Lung microvascular endothelial cell (primary cell): ENCODE measurements at regions not wholly inside any gene's neighbourhood (a gene's known extent, or its start where the extent isn't known, plus 50 kb on each side); places are given as distances from the start of the nearest gene placed in this dataset.
A peak's percentile ranks its signal among the peaks of the same experiment; 100 is the strongest.

Experiments
- DNase-seq, 2 donors: peaks; one replicate each; pipeline versions ENCODE4 v3.0.0 to v3.0.0-alpha.2; 2010; ENCODE audit warnings: low read depth in 2 of 2

DNA sequence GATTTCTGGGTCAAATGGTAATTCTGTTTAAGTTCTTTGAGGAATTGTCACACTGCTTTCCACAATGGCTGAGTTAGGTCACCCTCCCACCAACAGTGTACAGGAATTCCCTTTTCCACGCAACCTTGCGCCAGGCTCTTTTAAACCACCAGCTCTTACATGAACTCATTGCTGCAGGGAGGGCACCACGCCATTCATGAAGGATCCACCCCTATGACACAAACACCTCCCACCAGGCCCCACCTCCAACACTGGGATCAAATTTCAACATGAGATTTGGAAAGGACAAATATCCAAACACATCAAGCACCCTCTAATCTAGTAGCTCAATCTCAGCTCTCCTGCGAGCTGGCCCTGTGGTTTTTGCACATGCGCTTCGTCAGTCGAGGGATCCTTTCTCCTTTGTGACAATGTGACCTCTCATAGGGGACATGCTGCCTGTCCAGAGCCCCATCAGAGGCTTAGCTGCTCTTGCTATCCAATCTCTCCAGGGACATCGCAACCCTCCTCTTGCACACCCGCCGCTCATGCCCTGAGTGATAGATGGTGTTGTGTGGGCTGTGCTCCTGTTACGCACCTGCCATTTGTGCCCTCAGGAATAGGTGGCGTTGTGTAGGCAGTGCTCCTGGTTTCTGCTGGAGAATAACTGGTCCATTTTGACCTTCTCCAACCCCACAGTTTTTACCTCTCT lies 328.0 kb downstream of the UQCRFS1 start:
- no peak for DNase-seq

DNA sequence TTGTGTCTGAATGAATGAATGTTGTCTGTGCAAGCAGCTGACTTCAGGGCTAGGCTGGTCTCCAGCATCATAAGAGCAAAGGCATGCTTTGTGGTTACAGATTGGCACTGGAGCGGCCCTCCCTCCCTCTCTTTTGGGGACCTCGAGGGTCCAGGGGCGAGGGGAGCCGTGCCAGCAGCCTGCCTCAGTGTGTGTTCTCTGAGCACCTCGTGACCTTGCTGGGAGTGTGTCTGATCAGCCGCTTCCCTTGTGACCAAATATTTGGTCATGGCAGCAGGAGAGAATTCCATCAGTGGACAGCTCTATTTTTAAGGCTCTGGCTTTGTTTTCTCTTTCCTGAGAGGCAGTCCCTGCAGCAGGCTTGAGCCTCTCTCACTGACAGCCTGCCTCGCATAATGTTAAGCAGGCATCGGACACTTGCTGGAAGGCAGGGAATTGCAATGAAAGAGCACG lies 329.7 kb downstream of the UQCRFS1 start:
- DNase-seq, result no peak

DNA sequence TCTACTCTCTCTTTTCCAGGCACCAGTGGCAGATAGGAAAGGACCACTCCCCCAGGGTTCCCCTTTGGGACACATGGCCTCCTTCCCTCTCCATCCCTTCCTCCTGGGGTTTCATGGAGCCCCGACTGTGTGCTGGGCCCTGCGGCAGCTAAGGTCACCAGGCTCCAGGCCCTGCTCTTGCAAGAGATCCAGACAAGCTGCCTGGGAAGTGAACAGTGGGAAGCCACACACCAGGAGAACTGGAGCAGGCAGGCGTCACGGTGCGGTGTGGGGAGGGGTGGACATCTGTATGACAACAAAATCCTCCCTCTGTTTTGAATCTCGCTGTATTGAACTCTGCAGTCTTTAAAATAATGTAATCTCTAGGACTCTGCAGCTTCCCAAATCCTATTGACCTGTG lies 330.1 kb downstream of the UQCRFS1 start:
- DNase-seq, result no peak

GRCh38 chr19:28881616-28882015 lies 331.3 kb downstream of the UQCRFS1 start:
- DNase-seq, result no peak

DNA sequence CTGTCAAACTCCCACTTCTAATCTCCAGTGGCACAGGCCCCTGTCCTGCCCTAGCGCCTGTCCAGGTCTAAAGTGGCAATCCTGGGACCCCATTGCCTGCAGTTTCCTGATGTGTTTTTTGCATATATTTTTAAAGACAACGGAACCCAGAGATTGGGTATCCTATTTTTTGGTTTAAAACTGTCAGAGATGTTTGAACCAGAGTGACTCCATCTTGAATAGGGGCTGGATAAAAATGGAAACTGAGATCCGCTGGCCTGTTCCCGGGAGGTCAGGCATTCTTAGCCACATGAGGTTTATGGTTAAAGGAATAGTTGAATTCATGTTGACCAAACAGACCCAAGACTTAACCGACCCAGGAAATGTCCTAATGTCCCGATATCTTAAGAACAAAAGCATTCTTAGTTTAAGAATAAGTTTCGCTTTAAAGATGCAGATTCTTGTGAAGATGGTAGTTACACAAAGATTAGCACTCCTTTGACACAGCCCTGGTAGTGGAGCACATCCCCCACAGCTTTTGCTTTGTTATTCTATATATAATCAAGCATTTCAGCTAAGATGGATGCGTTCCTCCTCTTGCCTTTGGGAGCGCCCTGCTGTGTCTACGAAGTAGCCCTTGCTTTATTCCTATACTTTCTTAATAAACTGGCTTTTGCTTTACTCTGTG lies 332.1 kb downstream of the UQCRFS1 start:
- DNase-seq, result no peak

DNA sequence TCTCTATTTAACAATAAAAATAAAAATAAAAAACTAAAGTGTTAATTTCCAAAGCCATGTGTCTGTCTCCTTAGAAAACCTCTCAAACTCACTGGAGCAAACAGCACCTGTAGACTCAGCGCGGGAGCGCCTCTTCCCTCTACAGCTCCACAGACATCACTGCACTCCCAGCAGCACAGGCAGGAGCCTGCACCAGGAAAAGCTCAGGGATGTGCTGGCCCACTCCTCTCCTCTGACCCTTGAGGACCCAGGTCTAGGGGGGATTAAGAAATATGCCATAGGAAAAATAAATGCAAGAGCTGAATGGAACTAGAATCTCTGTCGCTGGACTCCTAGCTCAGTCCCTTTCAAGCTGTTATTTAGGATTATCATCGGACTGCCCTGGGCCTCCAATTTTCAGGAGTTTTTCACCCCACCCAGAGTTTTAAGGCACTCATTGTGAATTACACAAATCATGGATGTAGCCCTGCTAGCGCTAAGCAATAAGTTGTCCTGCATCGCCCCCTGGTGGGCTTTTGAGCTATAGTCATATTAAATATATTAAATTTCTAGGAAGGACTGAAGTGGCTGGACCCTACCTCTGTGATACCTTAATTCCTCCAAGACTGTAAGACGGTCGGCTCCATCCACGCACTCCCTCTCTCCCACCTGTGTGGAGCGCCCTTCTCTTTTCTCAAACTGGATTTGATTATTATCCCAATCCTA lies 333.9 kb downstream of the UQCRFS1 start:
- peak; percentile 74 to 82 for DNase-seq

DNA sequence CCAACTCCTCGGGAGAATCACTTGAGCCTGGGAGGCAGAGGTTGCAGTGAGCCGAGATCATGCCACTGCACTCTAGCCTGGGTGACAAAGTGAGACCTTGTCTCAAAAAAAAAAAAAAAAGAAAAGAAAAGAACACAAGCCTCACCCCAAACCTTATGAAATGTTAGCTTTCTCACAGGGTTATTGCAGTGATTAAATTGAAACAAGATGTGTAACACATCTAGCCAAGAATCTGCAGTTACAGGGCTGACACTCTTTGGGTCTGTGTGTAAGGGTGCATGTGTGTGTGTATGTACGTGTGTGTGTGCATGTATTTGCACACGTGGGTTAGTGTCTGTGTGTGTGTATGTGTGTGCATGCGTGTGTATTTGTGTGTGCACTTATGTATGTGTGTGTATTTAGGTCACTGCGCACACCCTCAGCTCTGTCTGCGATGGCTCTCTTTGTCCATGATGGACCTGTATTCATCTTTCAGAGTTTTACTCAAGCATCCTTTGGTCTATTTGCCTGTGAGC lies 336.3 kb downstream of the UQCRFS1 start:
- no peak for DNase-seq

GRCh38 chr19:28874742-28875141 lies 338.2 kb downstream of the UQCRFS1 start:
- no peak for DNase-seq

DNA sequence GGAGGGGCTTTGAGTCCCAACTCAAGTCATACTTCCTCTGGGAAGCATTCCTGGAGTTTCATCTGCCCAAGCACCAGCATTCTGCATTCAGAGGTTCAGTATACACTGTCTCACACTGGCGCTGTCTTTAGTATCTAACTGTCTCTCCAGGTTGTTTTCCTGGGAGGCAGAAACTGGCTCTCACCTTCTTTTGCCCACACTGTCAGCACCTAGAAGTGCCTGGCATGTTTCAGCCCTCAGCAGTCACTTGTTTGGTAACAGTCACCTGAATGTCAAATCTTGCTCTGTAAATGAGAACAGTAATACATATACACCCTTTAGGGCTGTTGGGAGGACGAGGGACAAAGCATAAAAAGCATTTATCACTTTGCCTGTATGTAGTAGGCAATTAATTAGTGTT lies 339.6 kb downstream of the UQCRFS1 start:
- DNase-seq, result no peak

DNA sequence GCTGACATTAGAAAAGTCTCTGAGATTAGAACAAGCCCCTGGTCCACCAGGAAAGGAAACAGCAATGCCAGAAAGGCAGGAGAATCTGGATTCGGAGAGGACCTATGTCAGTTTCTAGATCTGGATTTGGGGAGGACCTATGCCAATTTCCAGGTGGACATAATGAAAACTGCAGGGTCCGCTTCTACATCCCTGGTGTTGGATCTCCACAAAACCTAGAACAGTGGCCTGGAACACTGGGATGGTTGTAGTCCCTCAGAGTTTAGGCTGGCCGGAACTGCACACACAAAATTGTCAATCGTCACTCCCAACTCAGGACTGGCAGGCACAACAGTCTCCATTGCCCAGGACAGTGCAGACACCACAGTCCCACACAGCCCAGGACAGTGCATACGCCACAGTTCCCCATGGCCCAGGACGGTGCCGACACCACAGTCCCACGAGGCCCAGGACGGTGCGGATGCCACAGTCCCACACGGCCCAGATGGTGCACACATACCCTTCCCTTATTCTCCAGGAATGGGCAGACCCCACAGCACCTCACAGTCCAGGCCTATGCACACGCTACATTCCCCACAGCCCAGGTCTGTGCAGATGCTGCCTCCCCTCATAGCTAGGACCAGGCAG lies 341.7 kb downstream of the UQCRFS1 start:
- DNase-seq, result no peak

GRCh38 chr19:28869459-28869858 lies 343.5 kb downstream of the UQCRFS1 start:
- no peak for DNase-seq

GRCh38 chr19:28868836-28869235 lies 344.1 kb downstream of the UQCRFS1 start:
- DNase-seq, result no peak

GRCh38 chr19:28867978-28868377 lies 345.0 kb downstream of the UQCRFS1 start:
- DNase-seq, result no peak

DNA sequence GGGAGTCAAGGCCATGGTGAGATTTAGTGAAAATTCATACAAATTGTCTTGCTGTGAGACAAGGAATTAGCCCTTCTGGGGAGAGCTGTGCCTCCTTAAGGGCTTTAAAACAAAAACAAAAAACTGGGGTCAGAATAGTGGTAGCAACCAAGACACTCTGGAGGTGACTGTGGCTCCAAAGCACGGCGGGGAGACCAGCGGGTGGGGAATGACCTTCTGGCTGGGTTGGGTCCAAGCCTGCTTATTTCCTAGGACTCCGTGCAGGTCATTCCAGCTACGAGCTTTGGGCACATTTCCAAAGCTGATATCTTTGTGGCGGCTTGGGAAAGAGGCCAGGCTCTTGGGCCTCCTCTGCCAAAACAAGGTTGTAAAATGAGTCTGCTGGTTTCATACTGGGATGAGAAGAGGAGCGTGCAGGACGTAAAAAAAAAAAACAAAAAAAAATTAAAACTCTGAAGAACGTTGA lies 348.3 kb downstream of the UQCRFS1 start:
- DNase-seq, result no peak

DNA sequence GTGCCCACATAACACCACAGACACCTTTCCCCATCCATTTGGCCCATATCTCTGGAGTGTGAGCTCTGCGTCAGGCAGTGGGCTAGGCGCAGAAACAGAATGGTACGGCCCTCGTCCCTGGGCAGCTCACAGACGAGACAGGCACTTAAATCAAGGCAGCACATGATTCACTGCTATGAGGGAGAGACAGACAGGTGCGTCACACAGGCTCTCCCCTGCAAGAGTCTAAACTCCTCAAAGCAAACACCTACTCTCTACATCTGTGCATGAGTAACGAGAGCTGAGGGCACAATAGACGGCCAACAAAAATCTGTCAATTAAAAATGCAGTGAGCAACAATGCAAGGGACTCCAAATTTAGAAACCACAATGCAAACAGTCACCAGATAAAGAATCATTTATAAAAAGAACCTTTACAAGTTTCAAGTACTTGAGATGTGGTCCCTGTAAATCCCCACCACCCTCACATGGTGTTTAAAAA lies 348.9 kb downstream of the UQCRFS1 start:
- no peak for DNase-seq

DNA sequence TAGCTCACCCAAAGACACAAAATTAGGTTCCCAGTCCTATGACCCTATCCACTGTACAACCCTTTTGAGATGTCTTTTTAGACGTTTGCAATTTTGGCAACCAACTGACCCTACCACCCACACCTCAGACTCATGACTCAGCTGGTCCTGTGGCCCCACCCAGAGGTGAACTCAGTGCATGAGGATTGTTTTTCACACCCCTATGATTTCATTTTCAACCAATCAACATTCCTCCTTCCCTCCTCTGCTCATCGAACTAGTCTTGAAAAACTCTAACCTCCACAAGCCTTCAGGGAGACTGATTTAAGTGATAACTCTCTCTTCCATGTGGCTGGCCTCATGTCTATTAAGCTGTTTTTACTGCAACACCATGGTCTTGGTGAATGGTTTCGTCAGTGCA lies 350.7 kb downstream of the UQCRFS1 start:
- no peak for DNase-seq

DNA sequence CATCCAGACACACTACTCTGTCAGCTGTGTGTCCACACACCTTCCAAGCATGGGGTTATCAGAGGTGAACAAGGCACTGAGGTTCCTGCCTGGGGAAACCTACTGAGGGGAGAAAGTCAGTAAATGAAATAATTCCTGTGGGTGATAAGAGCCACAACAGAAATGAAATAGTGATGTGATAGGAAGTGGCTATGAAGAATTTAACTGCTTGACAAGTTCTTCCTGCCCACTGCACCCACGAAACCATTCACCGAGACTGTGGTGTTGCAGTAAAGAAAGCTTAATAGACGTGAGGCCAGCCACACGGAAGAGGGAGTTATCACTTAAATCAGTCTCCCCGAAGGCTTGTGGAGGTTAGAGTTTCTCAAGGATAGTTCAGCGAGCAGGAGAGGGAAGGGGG lies 353.1 kb downstream of the UQCRFS1 start:
- DNase-seq, result no peak

- DNase-seq, result no peak
Measured at GRCh38 chr19:28858933-28859332, 354.0 kb downstream of the UQCRFS1 start.

- no peak for DNase-seq
Measured at GRCh38 chr19:28857967-28858366, 355.0 kb downstream of the UQCRFS1 start.

GRCh38 chr19:28855216-28855615 lies 357.7 kb downstream of the UQCRFS1 start:
- DNase-seq, result no peak

DNA sequence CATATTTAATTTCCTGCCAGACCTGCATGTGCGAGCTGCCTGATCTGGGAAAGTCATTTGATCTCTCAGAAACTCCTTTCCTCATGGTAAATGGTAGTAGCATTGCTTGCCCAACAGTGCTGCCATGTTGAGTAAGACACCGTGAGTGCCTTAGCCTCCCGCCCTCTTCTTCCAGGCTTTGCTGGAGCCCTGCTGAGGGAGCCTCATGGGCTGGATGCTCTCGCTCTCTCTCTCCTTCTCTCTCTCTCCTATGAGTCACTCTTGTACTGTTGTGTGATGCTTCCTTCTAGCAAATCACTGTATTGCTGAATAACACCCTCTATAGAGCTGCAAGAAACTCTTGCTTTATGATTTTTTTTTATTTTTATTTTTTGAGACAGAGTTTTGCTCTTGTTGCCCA lies 365.5 kb downstream of the UQCRFS1 start:
- no peak for DNase-seq
